ENCODE measurements at regions not wholly inside any gene's neighbourhood (a gene's known extent, or its start where the extent isn't known, plus 50 kb on each side); places are given as distances from the start of the nearest gene placed in this dataset.

GRCh38 chr2:3929374-3929773 lies 226.0 kb downstream of the DCDC2C start:
- TF ChIP-seq, protein P1, sequence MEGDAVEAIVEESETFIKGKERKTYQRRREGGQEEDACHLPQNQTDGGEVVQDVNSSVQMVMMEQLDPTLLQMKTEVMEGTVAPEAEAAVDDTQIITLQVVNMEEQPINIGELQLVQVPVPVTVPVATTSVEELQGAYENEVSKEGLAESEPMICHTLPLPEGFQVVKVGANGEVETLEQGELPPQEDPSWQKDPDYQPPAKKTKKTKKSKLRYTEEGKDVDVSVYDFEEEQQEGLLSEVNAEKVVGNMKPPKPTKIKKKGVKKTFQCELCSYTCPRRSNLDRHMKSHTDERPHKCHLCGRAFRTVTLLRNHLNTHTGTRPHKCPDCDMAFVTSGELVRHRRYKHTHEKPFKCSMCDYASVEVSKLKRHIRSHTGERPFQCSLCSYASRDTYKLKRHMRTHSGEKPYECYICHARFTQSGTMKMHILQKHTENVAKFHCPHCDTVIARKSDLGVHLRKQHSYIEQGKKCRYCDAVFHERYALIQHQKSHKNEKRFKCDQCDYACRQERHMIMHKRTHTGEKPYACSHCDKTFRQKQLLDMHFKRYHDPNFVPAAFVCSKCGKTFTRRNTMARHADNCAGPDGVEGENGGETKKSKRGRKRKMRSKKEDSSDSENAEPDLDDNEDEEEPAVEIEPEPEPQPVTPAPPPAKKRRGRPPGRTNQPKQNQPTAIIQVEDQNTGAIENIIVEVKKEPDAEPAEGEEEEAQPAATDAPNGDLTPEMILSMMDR (conservative IDR thresholded peaks at IDR 0.05) = no peak
- no peak for TF ChIP-seq ZFX (IDR thresholded peaks at IDR 0.05)
- no peak overlapping the region for H3K27ac ChIP-seq

DNA sequence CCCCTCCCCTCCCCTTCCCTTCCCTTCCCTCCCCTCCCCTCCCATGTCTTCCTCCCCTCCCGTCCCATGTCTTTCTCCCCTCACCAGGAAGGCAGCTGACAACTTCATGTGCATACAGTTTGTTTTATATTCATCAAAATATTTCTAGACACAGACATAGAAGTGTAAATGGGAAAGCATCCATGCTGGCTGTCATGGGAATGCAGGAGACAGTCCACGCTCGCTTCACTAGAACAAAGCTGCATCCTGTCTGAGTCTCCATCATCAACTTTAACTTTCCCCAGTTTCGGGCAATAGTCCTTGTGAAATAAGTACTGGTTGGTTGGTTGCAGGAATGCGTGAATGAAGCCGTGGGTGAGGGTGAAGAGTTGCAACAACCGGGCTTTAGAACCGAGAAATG lies 226.9 kb downstream of the DCDC2C start:
- H3K27ac ChIP-seq = no peak overlapping the region

DNA sequence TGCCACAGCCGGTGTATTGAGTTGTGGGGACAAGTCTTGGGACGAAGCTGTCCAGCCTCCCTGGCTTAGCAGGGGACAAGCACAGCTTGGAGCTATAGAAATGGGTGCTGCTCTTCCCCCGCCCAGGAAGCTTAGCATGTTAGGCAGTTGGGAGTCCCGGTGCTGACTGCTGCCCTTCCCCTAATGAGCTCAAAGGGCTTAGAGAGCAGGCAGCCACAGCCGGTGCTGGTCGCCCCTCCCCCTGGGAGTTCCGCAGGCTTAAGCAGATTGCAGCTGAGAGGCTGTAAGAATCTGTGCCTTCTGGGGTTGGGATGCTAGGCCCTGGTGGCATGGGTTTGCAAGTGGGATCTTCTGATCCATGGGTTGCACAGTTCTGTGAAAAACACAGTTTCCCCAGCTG lies 237.3 kb downstream of the DCDC2C start:
- TF ChIP-seq, protein P1 (conservative IDR thresholded peaks at IDR 0.05) = no peak
- no peak for TF ChIP-seq ZFX (IDR thresholded peaks at IDR 0.05)
- no peak overlapping the region for H3K27ac ChIP-seq

More for the DNA sequence above, 226.9 kb downstream of the DCDC2C start:
- TF ChIP-seq, protein P1 (conservative IDR thresholded peaks at IDR 0.05) = no peak
- TF ChIP-seq ZFX (IDR thresholded peaks at IDR 0.05) = no peak

DNA sequence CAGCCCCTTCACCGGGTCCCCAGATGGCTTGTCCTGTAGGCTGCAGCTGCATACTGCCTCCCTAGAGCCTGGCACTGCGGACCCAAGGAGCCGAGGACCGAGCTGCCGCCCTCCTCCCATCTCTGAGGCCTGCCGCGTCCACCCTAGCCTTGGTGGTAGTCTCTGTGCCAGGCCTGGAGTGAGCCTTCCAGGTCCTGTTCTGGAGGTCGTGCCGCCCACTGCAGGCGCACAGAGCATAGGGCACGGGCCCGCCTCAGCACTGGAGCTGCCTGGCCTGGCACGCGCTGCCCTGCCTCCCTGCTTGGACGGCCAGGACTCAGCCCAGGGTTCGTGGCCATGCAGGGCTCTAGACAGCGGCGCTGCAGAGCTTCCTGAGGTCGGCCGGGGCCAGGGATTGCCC lies 239.5 kb downstream of the DCDC2C start:
- no peak for TF ChIP-seq ZFX (IDR thresholded peaks at IDR 0.05)
- TF ChIP-seq, protein P1 (conservative IDR thresholded peaks at IDR 0.05) = no peak
- H3K27ac ChIP-seq = no peak overlapping the region

- H3K27ac ChIP-seq = no peak overlapping the region
- TF ChIP-seq, protein P1 (conservative IDR thresholded peaks at IDR 0.05) = no peak
- TF ChIP-seq ZFX (IDR thresholded peaks at IDR 0.05) = no peak
These were observed 240.7 kb downstream of the DCDC2C start for GRCh38 chr2:3944071-3944470.

GRCh38 chr2:3944841-3945240 lies 241.5 kb downstream of the DCDC2C start:
- TF ChIP-seq, protein P1 (conservative IDR thresholded peaks at IDR 0.05) = no peak
- no peak for TF ChIP-seq ZFX (IDR thresholded peaks at IDR 0.05)
- no peak overlapping the region for H3K27ac ChIP-seq

GRCh38 chr2:3948191-3948590 lies 244.8 kb downstream of the DCDC2C start:
- no peak for TF ChIP-seq ZFX (IDR thresholded peaks at IDR 0.05)
- TF ChIP-seq, protein P1 (conservative IDR thresholded peaks at IDR 0.05) = no peak
- H3K27ac ChIP-seq = no peak overlapping the region

Measured in C4-2B (cell line).